GM12891 (cell line): ENCODE measurements at regions not wholly inside any gene's neighbourhood (a gene's known extent, or its start where the extent isn't known, plus 50 kb on each side); places are given as distances from the start of the nearest gene placed in this dataset.

Experiments used
- POLR2A ChIP-seq: IDR thresholded peaks from 2 replicates; pipeline ENCODE4 v1.6.1; 2011; ENCODE audit warnings: low read depth, low read length, control low read depth
- POLR2AphosphoS5 ChIP-seq: IDR thresholded peaks from 2 replicates; pipeline ENCODE4 v1.6.1; 2011; ENCODE audit warnings: low read depth, low read length, control low read depth
- TAF1 ChIP-seq: IDR thresholded peaks from 2 replicates; pipeline ENCODE4 v1.6.1; 2011; ENCODE audit warnings: low read depth, low read length, control low read depth

DNA sequence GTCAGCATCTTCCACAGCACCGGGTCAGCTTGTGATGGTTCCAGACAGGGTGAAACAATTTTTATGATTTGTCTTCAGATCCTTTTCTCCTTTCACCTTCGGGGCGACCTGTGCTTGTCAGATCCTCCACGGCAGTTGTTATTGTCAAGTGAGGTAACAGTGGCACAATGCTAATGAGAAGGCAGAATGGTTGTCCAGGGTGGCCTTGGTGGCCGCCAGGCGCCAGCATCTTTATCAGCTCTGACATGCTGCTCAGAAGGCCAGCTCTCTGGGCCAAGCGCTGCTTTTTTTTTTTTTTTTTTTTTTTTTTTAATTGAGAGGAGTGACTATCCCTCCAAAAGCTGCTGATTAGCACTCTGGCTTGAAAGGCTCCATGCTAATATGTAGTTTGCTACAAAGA, 52.3 kb upstream of the MGAT5 start:
- TF ChIP-seq POLR2A: no peak
- TF ChIP-seq POLR2AphosphoS5: no peak
- TF ChIP-seq TAF1: no peak
